DOHH2 (cell line): ENCODE measurements at regions not wholly inside any gene's neighbourhood (a gene's known extent, or its start where the extent isn't known, plus 50 kb on each side); places are given as distances from the start of the nearest gene placed in this dataset.

Experiments used
- H3F3A ChIP-seq: fragments of 200-600 bp; sonication (generic), shearing (Covaris generic); 2 replicates; pipeline ENCODE4 v1.6.0; 2016; ENCODE audit warnings: antibody characterized with exemption, mild to moderate bottlenecking; ENCODE audit not compliant: control insufficient read depth, insufficient read depth
- H3K27ac ChIP-seq: fragments of 200-600 bp; sonication (generic); 2 replicates; pipeline ENCODE4 v1.5.1; 2014; ENCODE audit warnings: low read depth, mild to moderate bottlenecking, low read length, moderate library complexity
- H3K27me3 ChIP-seq: fragments of 200-600 bp; sonication (generic); 2 replicates; pipeline ENCODE4 v1.6.1; 2014; ENCODE audit warnings: mild to moderate bottlenecking, low read length, mixed read lengths; ENCODE audit not compliant: control insufficient read depth
- H3K36me3 ChIP-seq: fragments of 200-600 bp; sonication (generic); 2 replicates; pipeline ENCODE4 v1.6.1; 2014; ENCODE audit warnings: mild to moderate bottlenecking, low read length, moderate library complexity, mixed read lengths; ENCODE audit not compliant: control insufficient read depth
- H3K4me1 ChIP-seq: fragments of 200-600 bp; sonication (generic); 2 replicates; pipeline ENCODE4 v1.6.1; 2014; ENCODE audit warnings: mild to moderate bottlenecking, low read length, mixed read lengths; ENCODE audit not compliant: control insufficient read depth
- H3K4me2 ChIP-seq: fragments of 200-600 bp; sonication (generic); 2 replicates; pipeline ENCODE4 v1.6.0; 2014; ENCODE audit warnings: mild to moderate bottlenecking, low read length, moderate library complexity
- H3K4me3 ChIP-seq: fragments of 200-600 bp; sonication (generic); 2 replicates; pipeline ENCODE4 v1.5.1; 2014; ENCODE audit warnings: mild to moderate bottlenecking, low read length, mixed read lengths
- H3K79me2 ChIP-seq: fragments of 200-600 bp; sonication (generic); 2 replicates; pipeline ENCODE4 v1.6.1; 2014; ENCODE audit warnings: mild to moderate bottlenecking, low read length, mixed read lengths; ENCODE audit not compliant: control insufficient read depth
- H3K9me2 ChIP-seq: fragments of 200-600 bp; sonication (generic); replicated peaks from 2 replicates; pipeline ENCODE4 v1.6.1; 2014; ENCODE audit warnings: mild to moderate bottlenecking, low read length, mixed read lengths; ENCODE audit not compliant: control insufficient read depth
- H3K9me3 ChIP-seq: fragments of 200-600 bp; sonication (generic); 2 replicates; pipeline ENCODE4 v1.6.1; 2014; ENCODE audit warnings: antibody characterized with exemption, low read length, mixed read lengths; ENCODE audit not compliant: control insufficient read depth, insufficient read depth
- H4K20me1 ChIP-seq: fragments of 200-600 bp; sonication (generic); 2 replicates; pipeline ENCODE4 v1.6.0; 2014; ENCODE audit warnings: low read depth, mild to moderate bottlenecking, antibody characterized with exemption, low read length, moderate library complexity; ENCODE audit not compliant: control insufficient read depth, insufficient read depth
- EZH2phosphoT487 ChIP-seq: fragments of 200-600 bp; sonication (generic); IDR thresholded peaks from 2 replicates; pipeline ENCODE4 v1.6.1; 2017; ENCODE audit warnings: borderline replicate concordance, mild to moderate bottlenecking, antibody characterized with exemption, low read length, moderate library complexity, mixed read lengths
- TF ChIP-seq, protein P1 (sequence below): fragments of 200-600 bp; sonication (generic); IDR thresholded peaks from one replicate; pipeline ENCODE4 v1.5.1; 2014; ENCODE audit warnings: antibody characterized with exemption, mild to moderate bottlenecking, low read depth, low read length; ENCODE audit not compliant: poor library complexity, severe bottlenecking

GRCh38 chr15:29405564-29405963 lies 135.9 kb upstream of the NSMCE3 start:
- no peaks in the 10 kb centered on the region for H3K27me3 ChIP-seq
- H3K4me1 ChIP-seq, result no peaks in the 10 kb centered on the region
- H3F3A ChIP-seq, result no peaks in the 10 kb centered on the region
- TF ChIP-seq, protein P1, sequence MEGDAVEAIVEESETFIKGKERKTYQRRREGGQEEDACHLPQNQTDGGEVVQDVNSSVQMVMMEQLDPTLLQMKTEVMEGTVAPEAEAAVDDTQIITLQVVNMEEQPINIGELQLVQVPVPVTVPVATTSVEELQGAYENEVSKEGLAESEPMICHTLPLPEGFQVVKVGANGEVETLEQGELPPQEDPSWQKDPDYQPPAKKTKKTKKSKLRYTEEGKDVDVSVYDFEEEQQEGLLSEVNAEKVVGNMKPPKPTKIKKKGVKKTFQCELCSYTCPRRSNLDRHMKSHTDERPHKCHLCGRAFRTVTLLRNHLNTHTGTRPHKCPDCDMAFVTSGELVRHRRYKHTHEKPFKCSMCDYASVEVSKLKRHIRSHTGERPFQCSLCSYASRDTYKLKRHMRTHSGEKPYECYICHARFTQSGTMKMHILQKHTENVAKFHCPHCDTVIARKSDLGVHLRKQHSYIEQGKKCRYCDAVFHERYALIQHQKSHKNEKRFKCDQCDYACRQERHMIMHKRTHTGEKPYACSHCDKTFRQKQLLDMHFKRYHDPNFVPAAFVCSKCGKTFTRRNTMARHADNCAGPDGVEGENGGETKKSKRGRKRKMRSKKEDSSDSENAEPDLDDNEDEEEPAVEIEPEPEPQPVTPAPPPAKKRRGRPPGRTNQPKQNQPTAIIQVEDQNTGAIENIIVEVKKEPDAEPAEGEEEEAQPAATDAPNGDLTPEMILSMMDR, result no peak
- TF ChIP-seq EZH2phosphoT487, result no peak
- no peak overlapping the region for H3K4me2 ChIP-seq
- no peak overlapping the region for H3K4me3 ChIP-seq
- H4K20me1 ChIP-seq, result no peaks in the 10 kb centered on the region
- no peaks in the 10 kb centered on the region for H3K79me2 ChIP-seq
- no peaks in the 10 kb centered on the region for H3K36me3 ChIP-seq
- H3K9me3 ChIP-seq, result no peaks in the 10 kb centered on the region
- no peak overlapping the region for H3K27ac ChIP-seq
- no peaks in the 10 kb centered on the region for H3K9me2 ChIP-seq

GRCh38 chr15:29403772-29404171 lies 134.2 kb upstream of the NSMCE3 start:
- Histone ChIP-seq H3K9me2 (no peaks in the 10 kb centered on the region), H3K79me2 (no peaks in the 10 kb centered on the region), H3K27me3 (no peaks in the 10 kb centered on the region), H3K27ac (no peak overlapping the region), H3K9me3 (no peaks in the 10 kb centered on the region), H4K20me1 (no peaks in the 10 kb centered on the region), H3K4me3 (no peak overlapping the region), H3K4me2 (no peak overlapping the region), H3F3A (no peaks in the 10 kb centered on the region), H3K4me1 (no peaks in the 10 kb centered on the region), H3K36me3 (no peaks in the 10 kb centered on the region)
- no peak for TF ChIP-seq EZH2phosphoT487
- TF ChIP-seq, protein P1, result no peak

- Histone ChIP-seq H3K4me2 (no peak overlapping the region), H3K4me1 (no peaks in the 10 kb centered on the region), H4K20me1 (no peaks in the 10 kb centered on the region), H3K27me3 (no peaks in the 10 kb centered on the region), H3K9me3 (no peaks in the 10 kb centered on the region), H3F3A (no peaks in the 10 kb centered on the region), H3K4me3 (no peak overlapping the region), H3K9me2 (no peaks in the 10 kb centered on the region), H3K79me2 (no peaks in the 10 kb centered on the region), H3K27ac (no peak overlapping the region), H3K36me3 (no peaks in the 10 kb centered on the region)
- TF ChIP-seq EZH2phosphoT487, result no peak
- TF ChIP-seq, protein P1, result no peak
Observed at GRCh38 chr15:29401644-29402043, 132.0 kb upstream of the NSMCE3 start.

DNA sequence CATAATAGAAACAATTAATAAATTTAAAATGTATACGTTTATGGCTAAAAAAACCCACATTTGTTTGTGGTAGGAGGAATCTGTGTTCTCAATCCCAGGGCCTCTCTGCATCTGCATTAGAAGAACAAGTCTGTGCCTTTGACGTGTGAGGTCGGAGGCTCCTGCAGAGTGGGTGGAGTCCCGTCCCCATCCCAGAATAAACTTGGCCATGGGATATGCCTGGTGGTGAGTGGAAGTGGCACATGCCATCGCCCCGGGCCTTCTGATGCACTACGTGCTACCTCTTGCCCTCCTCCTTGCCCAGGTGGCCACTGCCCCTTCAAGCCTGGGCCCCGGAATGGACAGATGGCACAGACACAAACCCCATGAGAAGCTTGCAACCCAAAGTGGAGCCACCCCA lies 131.1 kb upstream of the NSMCE3 start:
- Histone ChIP-seq H3K4me1 (no peaks in the 10 kb centered on the region), H3K79me2 (no peaks in the 10 kb centered on the region), H3F3A (no peaks in the 10 kb centered on the region), H3K4me2 (no peak overlapping the region), H3K9me3 (no peaks in the 10 kb centered on the region), H3K27ac (no peak overlapping the region), H3K4me3 (no peak overlapping the region), H3K27me3 (no peaks in the 10 kb centered on the region), H4K20me1 (no peaks in the 10 kb centered on the region), H3K9me2 (no peaks in the 10 kb centered on the region), H3K36me3 (no peaks in the 10 kb centered on the region)
- TF ChIP-seq, protein P1, result no peak
- no peak for TF ChIP-seq EZH2phosphoT487
